ENCODE measurements at regions not wholly inside any gene's neighbourhood (a gene's known extent, or its start where the extent isn't known, plus 50 kb on each side); places are given as distances from the start of the nearest gene placed in this dataset.

DNA sequence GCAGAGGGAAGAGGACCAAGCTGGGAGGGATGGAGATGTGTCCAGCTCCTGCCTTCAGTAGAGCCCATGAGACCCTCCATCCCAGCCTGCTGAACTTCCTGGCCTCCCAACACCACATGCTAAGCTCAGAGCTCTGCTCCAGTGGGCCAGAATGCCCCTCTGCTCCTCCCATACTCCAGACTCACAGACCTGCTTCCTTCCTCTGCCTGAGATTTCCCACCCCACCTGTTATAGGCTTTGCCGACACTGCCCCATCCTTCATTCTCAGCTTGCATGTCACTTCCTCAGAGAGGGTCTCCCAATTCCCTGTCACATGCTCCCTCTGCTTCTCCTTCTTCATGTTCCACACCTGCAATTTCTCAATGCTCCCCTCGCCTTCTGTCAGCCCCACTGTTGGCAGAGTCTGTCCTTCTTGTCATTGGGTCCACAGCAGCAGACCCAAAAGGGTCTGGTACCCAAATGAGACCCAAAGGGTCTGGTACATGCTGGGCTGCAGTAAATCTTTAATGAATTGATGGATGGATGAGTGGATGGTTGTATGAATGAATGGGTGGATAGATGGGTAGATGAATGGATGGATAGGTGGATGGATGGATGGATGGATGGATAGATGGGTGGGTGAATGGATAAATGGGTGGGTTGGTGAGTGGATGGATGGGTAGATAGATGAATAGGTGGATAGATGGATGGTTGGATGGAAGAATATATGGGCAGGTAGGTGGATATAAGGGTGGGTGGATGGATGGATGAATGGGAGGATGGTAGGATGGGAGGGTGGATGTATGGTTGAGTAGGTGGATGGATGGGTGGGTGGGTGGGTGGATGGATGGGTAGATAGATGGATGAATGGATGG lies 105.3 kb upstream of the FGF3 start:
- Histone ChIP-seq H3K9ac (ENCODE audit: low read length) (no peak overlapping the region), H3K27me3 (ENCODE audit: control insufficient read depth, insufficient read depth, low read length) (peaks cover 32% of the 10 kb centered on the region), H3K4me3 (ENCODE audit: low read length) (no peak overlapping the region), H3K9me3 (ENCODE audit: control insufficient read depth, low read length) (no peaks in the 10 kb centered on the region), H3K4me1 (ENCODE audit: control insufficient read depth, insufficient read depth, low read length) (no peaks in the 10 kb centered on the region), H3K36me3 (ENCODE audit: control insufficient read depth, insufficient read depth, low read length) (no peaks in the 10 kb centered on the region)

DNA sequence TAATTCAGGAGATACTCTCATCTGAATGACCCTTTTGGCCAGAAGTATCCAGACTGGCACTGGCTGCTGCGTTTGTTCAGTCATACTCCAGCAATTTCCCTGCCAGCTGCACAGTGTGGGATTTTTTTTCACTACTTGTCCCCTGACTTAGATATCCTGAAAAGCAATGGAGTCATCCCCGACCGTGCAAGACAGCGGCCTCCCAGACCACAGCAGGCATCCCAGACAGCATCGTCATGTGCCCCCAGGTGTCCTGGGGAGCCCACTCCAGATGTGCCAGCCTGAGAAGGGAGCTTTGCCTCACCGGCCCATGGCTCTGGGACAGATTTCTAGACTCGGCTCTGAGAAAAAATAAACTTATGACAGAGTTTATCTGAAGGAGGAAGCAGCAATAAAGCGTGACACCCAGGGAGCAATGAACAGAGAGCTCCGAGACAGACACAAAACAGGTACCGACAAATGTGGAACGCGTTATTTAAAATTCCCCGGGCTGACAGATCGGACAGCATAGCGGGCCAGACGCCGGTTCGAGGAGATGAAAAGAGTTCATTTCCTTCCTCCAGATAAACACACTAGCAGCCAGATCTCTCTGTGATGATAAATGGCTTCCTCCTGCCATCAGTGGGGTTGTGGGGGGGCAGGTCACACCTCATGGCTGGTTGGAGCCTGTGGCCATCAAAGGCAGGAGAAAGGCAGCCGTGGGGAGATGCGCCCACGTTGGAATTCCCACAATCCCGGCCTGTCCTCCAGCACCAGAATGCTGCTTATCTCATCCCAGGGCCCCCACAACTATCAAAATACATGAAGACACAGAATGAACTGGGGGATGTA lies 106.4 kb upstream of the FGF3 start:
- Histone ChIP-seq H3K9ac (ENCODE audit: low read length) (no peak overlapping the region), H3K4me3 (ENCODE audit: low read length) (no peak overlapping the region), H3K36me3 (ENCODE audit: control insufficient read depth, insufficient read depth, low read length) (no peaks in the 10 kb centered on the region), H3K4me1 (ENCODE audit: control insufficient read depth, insufficient read depth, low read length) (no peaks in the 10 kb centered on the region), H3K9me3 (ENCODE audit: control insufficient read depth, low read length) (no peaks in the 10 kb centered on the region), H3K27me3 (ENCODE audit: control insufficient read depth, insufficient read depth, low read length) (peaks cover 25% of the 10 kb centered on the region)

DNA sequence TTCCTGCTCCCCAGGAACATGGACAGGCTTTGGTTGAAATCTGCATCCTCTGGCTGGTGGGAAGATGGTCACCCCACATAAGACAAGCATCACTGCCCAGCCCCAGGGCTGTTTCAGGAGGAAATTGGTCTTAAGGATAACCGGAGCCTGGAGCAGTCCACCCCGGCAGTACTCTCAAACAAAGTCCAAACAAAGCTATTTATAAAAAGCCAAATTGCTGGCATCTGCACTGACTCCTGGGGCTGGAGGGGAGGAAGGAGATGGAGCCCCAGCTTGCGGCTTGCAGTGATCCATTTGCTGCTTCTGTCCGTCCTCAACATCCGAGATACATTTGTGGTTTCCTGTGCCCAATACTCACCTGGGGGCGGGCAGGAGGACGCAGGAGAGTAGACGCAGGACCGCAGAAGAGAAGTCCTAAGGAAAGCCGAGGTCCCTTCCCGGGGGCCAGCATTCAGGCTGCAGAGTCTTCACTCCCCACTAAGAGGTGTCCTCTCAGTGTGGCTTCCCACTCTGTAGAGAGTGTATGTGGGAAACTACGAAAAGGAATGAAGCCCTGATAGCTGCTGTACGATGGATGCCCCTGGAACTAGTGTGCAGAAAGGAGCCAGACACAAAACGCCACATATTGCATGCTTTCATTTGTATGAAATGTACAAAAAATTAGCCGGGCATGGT lies 107.3 kb upstream of the FGF3 start:
- Histone ChIP-seq H3K4me3 (ENCODE audit: low read length) (no peak overlapping the region), H3K36me3 (ENCODE audit: control insufficient read depth, insufficient read depth, low read length) (no peaks in the 10 kb centered on the region), H3K27me3 (ENCODE audit: control insufficient read depth, insufficient read depth, low read length) (peaks cover 25% of the 10 kb centered on the region), H3K4me1 (ENCODE audit: control insufficient read depth, insufficient read depth, low read length) (no peaks in the 10 kb centered on the region), H3K9me3 (ENCODE audit: control insufficient read depth, low read length) (no peaks in the 10 kb centered on the region), H3K9ac (ENCODE audit: low read length) (no peak overlapping the region)

DNA sequence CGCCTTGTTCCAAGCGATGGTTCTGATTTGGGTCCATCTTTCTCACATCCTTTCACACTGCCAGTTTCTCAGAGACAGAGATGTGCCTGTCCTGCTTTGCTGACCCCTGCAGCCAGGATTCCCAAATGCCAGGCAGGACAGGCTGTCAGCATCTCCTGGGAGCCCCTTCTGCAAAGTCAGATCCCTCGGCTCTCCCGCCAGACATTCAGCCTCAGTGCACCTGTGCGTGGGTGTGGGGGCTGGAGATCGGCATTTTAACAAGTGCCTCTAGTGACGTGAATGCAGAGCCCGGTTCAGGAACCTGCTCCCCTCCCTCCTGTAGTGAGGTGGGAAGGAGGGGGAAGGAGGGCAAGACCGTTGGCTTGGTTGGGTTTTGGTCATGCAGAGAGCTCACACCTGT lies 108.9 kb upstream of the FGF3 start:
- Histone ChIP-seq H3K9me3 (ENCODE audit: control insufficient read depth, low read length) (no peaks in the 10 kb centered on the region), H3K36me3 (ENCODE audit: control insufficient read depth, insufficient read depth, low read length) (no peaks in the 10 kb centered on the region), H3K4me3 (ENCODE audit: low read length) (no peak overlapping the region), H3K27me3 (ENCODE audit: control insufficient read depth, insufficient read depth, low read length) (peaks cover 24% of the 10 kb centered on the region), H3K4me1 (ENCODE audit: control insufficient read depth, insufficient read depth, low read length) (no peaks in the 10 kb centered on the region), H3K9ac (ENCODE audit: low read length) (no peak overlapping the region)

DNA sequence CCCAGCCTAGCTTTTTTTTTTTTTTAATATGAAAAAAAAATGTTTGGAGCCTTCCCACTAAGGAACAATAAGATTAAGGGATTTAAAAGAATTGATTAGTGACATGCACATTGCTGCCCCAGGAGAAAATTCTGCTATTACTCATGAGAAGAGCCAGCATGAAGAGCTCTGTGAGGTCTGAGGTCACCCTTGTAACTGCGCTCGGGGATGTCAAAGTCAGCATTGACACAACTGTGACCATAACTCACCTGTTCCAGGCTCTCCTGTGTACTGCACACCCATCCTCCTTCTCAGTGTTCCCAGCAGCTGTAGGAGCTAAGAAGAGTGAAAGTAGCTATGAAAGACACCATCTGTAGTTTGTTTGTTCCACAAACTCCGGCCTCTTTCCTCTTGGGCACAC lies 109.8 kb upstream of the FGF3 start:
- Histone ChIP-seq H3K9me3 (ENCODE audit: control insufficient read depth, low read length) (no peaks in the 10 kb centered on the region), H3K4me3 (ENCODE audit: low read length) (no peak overlapping the region), H3K9ac (ENCODE audit: low read length) (no peak overlapping the region), H3K4me1 (ENCODE audit: control insufficient read depth, insufficient read depth, low read length) (no peaks in the 10 kb centered on the region), H3K36me3 (ENCODE audit: control insufficient read depth, insufficient read depth, low read length) (no peaks in the 10 kb centered on the region), H3K27me3 (ENCODE audit: control insufficient read depth, insufficient read depth, low read length) (peaks cover 20% of the 10 kb centered on the region)

DNA sequence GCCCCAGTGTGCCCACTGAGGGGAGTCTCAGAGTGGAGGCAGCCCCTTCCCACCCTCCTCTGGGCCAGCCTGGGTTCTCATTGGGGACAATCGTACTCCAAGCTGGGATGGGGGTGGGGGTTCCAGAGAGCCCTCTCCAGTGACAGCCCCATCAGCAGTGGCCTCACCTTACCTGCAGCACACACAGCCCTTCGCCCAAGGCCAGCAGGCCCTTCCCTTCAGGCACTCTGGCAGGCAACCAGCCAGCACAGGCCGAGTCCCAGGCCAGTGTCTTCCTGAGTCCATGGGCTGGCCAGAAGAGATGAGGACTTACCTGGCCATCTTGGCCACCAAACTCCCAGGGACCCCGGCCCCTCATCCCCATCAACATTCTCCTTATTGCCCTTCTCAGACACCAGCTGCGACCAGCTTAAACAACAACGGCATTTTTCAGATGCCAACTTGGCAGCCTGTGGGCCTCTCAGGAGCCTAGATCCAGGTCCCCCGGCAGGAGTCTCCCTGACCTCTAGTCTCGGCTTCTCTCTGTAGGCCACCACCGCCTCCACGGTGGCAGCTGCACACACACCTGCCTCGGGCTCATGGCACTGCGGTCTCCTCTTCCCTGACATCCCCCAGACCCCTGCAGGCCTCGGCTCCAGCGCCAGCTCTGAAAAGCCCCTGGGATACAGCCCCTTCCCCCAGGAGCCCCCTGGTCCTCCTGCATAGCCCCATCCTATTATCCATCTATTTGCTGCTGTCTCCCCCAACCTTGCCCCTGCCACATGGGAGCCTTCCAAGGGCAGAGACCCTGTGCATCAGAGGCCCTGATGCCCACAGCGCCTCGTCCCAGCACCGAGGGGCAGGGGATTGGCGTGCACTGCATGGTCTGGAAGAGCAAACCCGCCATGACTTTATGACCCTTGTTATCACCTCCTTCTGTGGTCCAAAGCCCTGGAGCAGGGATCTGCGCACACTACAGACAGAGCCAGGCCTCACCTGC lies 111.2 kb upstream of the FGF3 start:
- Histone ChIP-seq H3K4me3 (ENCODE audit: low read length) (no peak overlapping the region), H3K36me3 (ENCODE audit: control insufficient read depth, insufficient read depth, low read length) (no peaks in the 10 kb centered on the region), H3K9me3 (ENCODE audit: control insufficient read depth, low read length) (no peaks in the 10 kb centered on the region), H3K4me1 (ENCODE audit: control insufficient read depth, insufficient read depth, low read length) (no peaks in the 10 kb centered on the region), H3K27me3 (ENCODE audit: control insufficient read depth, insufficient read depth, low read length) (peaks cover 17% of the 10 kb centered on the region), H3K9ac (ENCODE audit: low read length) (no peak overlapping the region)

DNA sequence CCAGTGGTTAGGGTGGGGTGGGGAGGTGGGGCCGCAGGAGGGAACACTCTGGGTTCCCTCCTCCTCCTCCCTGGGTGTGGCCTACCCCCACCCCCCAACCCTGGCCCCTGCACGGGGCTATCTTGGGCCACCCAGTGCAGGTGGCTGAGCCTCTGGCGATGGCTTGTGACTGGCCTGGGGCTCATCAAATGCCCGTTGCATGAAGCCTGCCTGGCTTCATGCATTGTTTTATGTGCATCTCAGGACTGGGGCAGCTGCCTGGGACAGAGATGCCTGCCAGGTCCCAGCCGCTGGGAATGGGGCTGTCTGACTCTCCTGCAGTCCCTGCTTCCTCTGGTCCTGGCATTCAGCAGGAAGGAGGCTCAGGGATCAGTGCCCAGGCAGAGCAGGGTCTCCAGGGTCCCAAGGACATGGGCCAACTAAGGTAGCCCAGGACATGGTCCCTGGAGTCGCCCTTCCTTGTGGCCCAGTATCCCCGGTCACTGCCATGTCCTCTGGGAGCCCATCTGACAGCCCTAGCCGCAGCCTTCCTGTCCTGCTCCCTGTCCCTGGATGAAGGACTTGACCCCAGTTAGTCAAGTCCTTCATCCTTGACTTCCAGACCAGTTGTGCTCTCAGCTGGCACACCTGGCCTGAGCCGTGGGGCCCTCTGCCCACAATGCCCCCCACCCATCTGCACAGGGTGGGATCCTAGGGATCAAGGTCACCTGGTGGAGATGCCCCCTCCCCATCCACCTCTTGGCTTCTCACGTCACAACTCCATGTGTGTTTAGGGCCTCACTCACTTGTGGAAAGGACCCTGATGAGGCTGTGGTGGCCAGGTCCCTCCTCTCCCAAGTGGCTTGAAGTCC lies 112.1 kb upstream of the FGF3 start:
- Histone ChIP-seq H3K4me1 (ENCODE audit: control insufficient read depth, insufficient read depth, low read length) (no peaks in the 10 kb centered on the region), H3K36me3 (ENCODE audit: control insufficient read depth, insufficient read depth, low read length) (no peaks in the 10 kb centered on the region), H3K4me3 (ENCODE audit: low read length) (no peak overlapping the region), H3K9ac (ENCODE audit: low read length) (no peak overlapping the region), H3K27me3 (ENCODE audit: control insufficient read depth, insufficient read depth, low read length) (peaks cover 10% of the 10 kb centered on the region), H3K9me3 (ENCODE audit: control insufficient read depth, low read length) (no peaks in the 10 kb centered on the region)

DNA sequence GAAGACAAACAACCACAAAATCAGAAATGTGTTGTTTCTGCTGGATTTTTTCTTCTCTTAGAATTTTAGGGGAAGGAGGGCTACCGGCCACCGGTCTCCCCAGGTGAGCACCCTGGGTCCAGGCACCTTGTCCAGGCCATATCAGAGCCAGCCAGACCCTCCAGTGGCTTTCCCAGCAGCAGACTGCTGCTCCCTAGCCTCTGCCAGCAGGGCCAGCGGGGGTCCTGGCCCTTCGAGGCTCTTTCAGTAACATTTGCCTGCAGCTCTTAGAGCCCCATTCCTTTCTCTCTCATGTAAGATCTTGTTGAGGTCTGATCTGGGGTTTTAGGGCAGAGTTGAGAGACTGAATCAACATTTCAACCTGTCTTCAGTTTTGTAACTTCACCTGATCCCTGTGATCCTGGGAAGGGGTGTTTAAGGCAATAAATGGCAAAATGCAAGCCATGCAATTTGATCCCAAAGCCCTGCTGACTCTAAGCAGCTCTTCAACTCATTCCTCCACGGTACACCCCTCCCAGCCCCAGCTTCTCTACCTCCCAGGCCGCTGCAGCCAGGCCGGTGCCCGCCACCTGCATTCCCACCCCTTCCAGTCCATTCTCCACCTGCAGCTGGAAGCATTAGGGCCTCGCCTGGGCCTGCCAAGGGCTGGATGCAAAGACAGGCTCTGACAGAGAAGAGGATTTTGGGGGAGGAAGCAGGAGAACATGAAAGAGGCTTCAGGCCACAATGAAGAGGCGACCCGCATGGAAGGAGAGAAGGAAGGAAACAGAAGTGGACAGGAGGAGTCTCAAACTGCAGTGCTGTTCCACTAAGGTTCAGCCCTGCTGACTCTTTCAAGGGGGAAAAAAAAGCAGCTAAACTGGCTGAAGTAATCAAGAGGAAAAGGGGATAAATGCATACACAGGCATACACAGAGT lies 113.0 kb upstream of the FGF3 start:
- peaks cover 10% of the 10 kb centered on the region for H3K27me3 ChIP-seq (ENCODE audit: control insufficient read depth, insufficient read depth, low read length)

DNA sequence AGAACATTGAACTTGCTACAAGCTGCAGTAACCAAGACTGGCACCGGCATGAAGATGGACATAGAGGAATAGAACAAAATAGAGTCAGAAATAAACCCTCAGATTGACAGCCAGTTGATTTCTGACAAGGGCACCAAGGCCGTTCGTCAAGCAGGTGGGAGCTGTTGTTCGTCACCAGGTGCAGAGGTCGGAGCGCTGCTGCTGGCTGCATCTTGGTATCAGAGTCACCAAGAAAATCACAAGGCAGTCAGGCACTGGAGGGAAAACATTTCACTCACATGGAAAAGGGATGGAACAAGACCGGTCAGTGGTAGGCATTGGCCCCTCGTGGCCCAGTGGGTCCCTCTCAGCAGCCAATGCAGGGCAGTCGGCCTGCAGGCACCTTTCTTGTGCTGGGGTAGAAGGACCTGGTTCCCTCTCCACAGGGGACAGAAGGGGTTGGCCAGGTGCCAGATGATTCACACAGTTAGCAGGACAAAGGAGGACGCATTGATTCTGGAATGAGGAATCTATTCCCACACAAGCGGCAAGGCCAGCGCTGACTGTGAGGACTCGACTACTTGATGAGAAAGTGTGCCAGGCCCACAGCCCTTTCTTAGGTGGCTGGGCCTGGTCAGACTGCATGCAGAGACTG lies 115.8 kb upstream of the FGF3 start:
- Histone ChIP-seq H3K27me3 (ENCODE audit: control insufficient read depth, insufficient read depth, low read length) (no peaks in the 10 kb centered on the region), H3K36me3 (ENCODE audit: control insufficient read depth, insufficient read depth, low read length) (no peaks in the 10 kb centered on the region), H3K9me3 (ENCODE audit: control insufficient read depth, low read length) (no peaks in the 10 kb centered on the region), H3K4me3 (ENCODE audit: low read length) (no peak overlapping the region), H3K4me1 (ENCODE audit: control insufficient read depth, insufficient read depth, low read length) (peaks cover 10% of the 10 kb centered on the region), H3K9ac (ENCODE audit: low read length) (no peak overlapping the region)

More for the DNA sequence above, 113.0 kb upstream of the FGF3 start:
- H3K36me3 ChIP-seq (ENCODE audit: control insufficient read depth, insufficient read depth, low read length), result no peaks in the 10 kb centered on the region
- no peaks in the 10 kb centered on the region for H3K9me3 ChIP-seq (ENCODE audit: control insufficient read depth, low read length)
- H3K4me3 ChIP-seq (ENCODE audit: low read length), result no peak overlapping the region
- no peak overlapping the region for H3K9ac ChIP-seq (ENCODE audit: low read length)
- H3K4me1 ChIP-seq (ENCODE audit: control insufficient read depth, insufficient read depth, low read length), result no peaks in the 10 kb centered on the region
